ENCODE measurements at regions not wholly inside any gene's neighbourhood (a gene's known extent, or its start where the extent isn't known, plus 50 kb on each side); places are given as distances from the start of the nearest gene placed in this dataset.

GRCh38 chr4:127162741-127163140 lies 470.0 kb upstream of the INTU start:
- TF ChIP-seq TAF1 (CRISPR knock-in tag; IDR thresholded peaks at IDR 0.05) (no peak), JUND (CRISPR knock-in tag; IDR thresholded peaks at IDR 0.05) (no peak)
